Activated T-cell treated with anti-CD3 and anti-CD28 coated beads, Interleukin-2, amount 50 U/mL, for 48 hours (primary cell): ENCODE measurements at regions not wholly inside any gene's neighbourhood (a gene's known extent, or its start where the extent isn't known, plus 50 kb on each side); places are given as distances from the start of the nearest gene placed in this dataset.

Experiments used
- DNase-seq, 2 experiments: peaks; one replicate each; pipeline ENCODE4 v3.0.0-alpha.2; 2020

- DNase-seq = no peak
Measured at GRCh38 chr12:124225730-124226129, 69.2 kb upstream of the RFLNA start.

- peak in 1 of 2 experiments; percentile 24 for DNase-seq
Measured at GRCh38 chr12:124227951-124228711, 66.8 kb upstream of the RFLNA start.

GRCh38 chr12:124229520-124229919 is 65.4 kb upstream of the RFLNA start:
- no peak for DNase-seq

GRCh38 chr12:124230117-124230757 is 64.7 kb upstream of the RFLNA start:
- no peak for DNase-seq

- DNase-seq = no peak
Measured at GRCh38 chr12:124230789-124231188, 64.1 kb upstream of the RFLNA start.

GRCh38 chr12:124231980-124232653 is 62.8 kb upstream of the RFLNA start:
- no peak for DNase-seq

- no peak for DNase-seq
Measured at GRCh38 chr12:124232654-124232987, 62.3 kb upstream of the RFLNA start.

GRCh38 chr12:124233041-124233796 is 61.7 kb upstream of the RFLNA start:
- DNase-seq = no peak

- DNase-seq = no peak
Measured at GRCh38 chr12:124233846-124234640, 60.9 kb upstream of the RFLNA start.

- DNase-seq = no peak
Measured at GRCh38 chr12:124236625-124237031, 58.3 kb upstream of the RFLNA start.

GRCh38 chr12:124238886-124239285 is 56.0 kb upstream of the RFLNA start:
- DNase-seq = no peak

- no peak for DNase-seq
Measured at GRCh38 chr12:124240493-124240892, 54.4 kb upstream of the RFLNA start.

- DNase-seq = no peak
Measured at GRCh38 chr12:124241776-124242528, 52.9 kb upstream of the RFLNA start.

GRCh38 chr12:124242529-124243065 is 52.3 kb upstream of the RFLNA start:
- no peak for DNase-seq

GRCh38 chr12:124243936-124244335 is 51.0 kb upstream of the RFLNA start:
- no peak for DNase-seq
